Epidermal melanocyte (primary cell): ENCODE measurements at regions not wholly inside any gene's neighbourhood (a gene's known extent, or its start where the extent isn't known, plus 50 kb on each side); places are given as distances from the start of the nearest gene placed in this dataset.
"Not testable (repeated sequence)": the region's sequence is repeated elsewhere in the genome, so short reads cannot be mapped to it uniquely, and the experiment has no call there.

Source experiments
- DNase-seq: peaks from one replicate; pipeline ENCODE4 v3.0.0; 2011; ENCODE audit warnings: low spot score; ENCODE audit not compliant: insufficient read length

DNA sequence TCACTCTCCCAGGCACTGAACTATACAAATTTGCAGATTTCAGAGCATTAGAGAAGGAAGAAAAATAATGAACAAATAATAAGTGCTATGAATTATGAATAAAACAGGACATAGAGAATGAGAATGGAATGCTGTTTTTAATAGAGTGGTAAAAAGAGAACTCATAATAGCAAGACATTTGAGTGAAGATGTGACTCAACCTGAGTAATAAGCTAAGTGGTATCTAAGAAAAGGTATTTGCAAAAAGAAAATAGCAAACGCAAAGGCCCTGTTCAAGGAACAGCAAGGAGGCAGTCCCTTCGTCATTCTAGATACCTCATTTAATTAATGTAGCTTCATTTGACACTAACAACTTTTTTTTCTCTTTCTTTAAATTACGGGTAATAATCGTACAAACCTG, 1910.0 kb upstream of the TENM3 start:
- no peak for DNase-seq

DNA sequence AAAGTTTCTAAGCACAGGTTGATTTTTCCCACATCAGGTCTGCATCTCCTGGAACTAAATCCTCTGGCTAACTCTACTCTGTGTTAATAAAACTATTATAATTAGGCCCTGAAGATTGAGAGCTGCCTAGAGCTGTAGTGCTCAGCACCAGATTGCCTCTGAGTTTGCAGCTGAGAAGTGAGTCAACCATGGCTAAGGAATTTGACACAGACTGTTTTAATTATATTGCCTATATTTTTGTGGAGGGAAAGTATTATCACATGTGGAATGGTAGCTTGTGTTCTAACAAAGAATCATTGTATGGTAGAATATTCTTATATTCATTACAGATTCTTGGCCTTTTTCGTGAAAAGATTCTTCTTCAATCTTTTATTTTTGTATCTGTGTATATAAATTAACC, 1907.6 kb upstream of the TENM3 start:
- no peak for DNase-seq

DNA sequence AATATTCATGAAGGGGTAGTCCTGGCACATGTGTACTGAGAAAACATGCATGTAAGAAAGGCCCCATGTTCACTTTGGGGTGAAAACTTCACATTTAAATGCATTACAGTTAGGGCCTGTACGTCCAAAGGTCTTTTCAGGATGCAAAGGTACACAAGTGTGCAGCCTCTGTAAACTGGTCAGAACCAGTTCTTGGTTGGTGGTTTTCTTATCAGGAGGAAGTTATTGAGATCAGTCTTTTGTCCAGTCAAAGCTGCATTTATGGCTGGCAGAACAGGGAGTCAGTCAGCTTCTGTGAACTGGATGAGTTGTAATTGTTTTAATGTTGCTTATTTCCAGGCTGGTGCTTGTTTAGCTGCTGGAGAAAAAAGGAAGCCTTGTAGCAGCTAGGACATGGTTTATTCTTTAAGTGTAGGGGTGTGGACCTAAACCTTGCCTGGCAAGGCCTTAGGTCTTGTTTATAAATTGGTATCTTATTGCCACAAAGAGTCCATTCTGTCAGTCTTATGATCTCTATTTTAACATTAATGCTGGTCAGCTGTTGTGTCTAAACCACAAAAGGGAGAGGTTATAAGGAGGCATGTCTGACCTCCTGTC, 1906.6 kb upstream of the TENM3 start:
- DNase-seq = no peak

DNA sequence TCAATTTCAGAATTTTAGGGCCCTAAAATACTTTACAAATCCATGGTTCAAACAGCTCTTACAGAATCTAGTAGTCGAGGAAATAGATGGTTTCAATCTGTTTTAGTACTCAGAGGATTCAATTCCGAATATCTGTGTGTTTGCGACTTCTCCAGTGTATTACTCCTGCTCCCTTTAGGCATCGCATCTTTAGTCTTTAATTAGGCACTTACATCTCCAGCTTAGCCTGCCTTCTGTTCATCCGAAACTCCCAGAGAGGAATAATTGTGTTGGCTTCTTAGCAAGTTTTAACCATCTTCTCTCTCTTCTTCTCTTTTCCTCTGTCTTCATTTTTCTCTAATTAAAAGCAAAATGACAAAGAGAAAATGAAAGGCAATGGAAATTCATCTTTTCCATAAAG, 1901.3 kb upstream of the TENM3 start:
- DNase-seq = no peak

DNA sequence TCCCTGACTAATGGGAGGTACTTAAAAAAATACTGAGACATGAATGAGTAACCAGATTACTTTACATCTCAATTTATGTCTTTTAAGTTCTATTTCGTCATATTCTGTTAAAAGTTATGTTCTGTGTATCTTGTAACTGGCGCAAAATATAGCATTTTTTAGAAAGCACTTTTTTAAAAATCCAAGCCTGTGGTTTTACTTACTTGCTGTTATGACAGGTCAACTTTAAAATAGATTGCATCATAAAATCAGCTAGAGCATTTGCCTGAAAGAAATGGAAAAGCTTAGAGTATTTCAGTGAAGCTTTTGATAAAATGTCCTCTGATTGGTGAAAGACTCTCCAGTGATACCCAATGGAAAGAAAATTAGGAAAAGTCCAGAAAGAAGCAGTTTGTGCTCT, 1892.3 kb upstream of the TENM3 start:
- DNase-seq = no peak

DNA sequence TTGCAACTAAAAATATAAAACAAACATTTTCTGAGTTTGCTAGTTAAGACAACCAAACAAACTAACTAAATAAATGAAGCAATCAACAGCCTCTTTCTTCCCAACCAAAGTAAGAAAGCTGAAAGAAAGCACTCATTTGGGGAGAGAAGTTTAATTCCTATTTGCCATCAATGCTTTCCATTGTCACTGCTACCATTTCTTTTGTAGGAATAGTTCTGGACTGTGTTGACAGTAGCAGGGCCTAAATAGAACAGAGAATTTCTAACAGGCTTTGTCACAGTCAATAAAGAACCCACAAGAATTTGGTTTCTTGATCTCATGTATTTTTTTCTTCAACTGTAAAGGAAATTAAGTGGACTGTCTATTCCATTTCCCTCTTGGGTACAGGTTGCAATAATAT, 1886.4 kb upstream of the TENM3 start:
- DNase-seq = no peak

DNA sequence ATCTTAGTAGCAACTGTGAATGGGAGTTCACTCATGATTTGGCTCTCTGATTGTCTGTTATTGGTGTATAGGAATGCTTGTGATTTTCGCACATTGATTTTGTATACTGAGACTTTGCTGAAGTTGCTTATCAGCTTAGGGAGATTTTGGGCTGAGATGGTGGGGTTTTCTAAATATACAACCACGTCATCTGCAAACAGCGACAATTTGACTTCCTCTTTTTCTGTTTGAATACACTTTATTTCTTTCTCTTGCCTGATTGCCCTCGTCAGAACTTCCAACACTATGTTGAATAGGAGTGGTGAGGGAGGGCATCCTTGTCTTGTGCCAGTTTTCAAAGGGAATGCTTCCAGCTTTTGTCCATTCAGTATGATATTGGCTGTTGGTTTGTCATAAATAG, 1883.1 kb upstream of the TENM3 start:
- not testable (repeated sequence) for DNase-seq

DNA sequence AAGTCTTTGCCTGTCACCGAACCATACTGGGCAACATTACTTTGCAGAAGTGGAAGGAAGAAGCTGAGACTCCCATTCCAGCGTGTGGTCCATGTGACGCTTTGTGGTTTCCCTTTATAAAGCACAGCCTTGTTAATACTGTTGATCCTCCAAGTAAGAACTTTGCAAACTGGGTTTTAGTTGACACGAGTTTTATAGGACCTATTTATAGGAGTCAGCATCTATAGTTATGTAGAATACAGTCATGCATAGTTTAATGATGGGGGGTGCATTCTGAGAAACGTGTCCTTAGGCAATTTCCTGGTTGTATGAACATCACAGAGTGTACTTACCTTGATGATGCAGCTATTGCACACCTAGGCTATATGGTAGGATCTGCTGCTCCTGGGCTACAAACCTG, 1879.4 kb upstream of the TENM3 start:
- peak; percentile 18 for DNase-seq

DNA sequence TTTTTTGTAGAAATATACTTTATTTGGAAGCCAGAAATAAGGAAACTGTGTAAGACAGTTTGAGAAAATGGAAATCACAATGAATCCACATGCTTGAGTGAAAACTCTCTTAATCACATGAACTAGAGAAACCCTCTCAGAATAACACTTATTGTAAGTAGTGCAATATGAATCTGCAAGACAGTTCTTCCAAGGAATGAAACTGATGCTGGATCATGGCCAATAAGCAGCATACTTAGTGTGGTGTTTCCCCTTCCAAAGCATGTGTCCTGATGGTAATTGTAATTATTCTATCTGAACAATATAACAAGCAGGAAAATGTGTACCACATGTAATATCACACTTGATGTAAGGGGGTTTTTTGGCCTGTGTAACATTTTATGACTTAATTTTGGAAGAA, 1870.5 kb upstream of the TENM3 start:
- DNase-seq = peak; percentile 30

DNA sequence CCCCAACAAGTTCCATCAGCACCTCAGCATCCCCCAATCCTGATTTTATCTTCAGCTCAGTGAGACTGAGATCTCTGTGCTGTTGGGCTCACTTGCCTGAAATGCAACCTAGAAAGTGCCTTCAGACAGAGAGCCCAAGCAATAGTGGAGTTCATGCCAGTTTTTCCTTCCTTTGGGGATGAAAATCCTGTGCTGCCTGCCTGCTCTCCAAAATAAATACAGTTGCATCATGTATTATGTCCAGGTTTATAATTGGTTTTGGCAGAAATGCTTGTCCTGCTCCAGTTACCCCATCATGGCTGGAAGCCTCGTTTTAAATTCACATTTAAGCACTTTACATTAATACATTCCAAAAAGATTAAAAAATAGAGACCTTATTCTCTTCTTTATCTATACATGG, 1865.5 kb upstream of the TENM3 start:
- DNase-seq = no peak

DNA sequence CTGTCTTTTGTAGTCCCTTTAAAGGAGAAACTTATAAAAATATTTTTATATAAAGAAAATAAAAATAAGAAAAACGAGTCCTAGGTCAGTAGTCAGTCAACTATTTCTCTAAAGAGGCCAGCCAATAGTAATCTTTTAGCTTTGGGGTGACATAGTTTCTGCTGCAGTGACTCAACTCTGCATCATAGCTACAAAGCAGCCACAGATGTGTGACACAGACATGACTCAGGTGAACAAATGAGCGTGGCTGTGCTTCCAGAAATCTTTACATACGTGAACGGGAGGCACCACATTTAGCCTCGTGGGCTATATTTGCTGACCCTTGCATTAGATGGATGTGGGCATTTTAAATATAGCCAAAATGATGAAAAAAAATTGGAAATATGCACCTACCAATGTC, 1862.5 kb upstream of the TENM3 start:
- DNase-seq = no peak

DNA sequence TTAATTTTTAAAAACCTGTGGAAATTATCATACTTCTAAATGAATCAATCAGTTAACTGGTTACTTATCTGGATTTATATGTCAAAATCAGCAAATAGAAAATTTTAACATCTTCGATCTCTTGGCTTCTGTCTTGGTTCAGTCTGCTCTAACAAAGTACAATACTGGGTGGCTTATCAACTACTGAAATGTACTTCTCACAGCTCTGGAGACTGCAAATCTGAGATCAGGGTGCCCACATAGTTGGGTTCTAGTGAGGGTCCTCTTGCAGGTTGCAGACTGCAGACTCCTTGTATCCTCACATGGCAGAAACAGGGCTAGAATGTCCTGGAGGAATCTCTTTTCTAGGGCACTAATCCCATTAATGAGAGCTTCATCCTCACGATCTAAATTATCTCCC, 1851.6 kb upstream of the TENM3 start:
- no peak for DNase-seq

DNA sequence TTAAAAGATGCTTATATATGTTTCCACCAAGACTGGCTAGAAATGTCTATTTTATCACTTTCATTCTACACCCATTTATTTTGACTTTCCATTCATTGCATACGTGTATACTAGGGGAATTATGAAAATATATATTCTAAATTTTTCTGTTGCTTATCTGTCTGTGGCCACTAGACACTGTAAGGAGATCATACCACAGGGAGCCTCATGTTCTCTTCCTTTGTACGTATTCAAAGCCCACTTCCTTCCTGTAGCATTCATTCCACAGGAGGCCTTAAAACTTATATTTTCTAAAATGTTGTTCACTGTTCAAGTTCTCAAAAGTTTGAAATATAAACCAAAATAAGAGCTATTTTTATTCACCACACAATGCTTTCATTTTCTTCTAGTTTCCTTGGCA, 1848.9 kb upstream of the TENM3 start:
- no peak for DNase-seq

DNA sequence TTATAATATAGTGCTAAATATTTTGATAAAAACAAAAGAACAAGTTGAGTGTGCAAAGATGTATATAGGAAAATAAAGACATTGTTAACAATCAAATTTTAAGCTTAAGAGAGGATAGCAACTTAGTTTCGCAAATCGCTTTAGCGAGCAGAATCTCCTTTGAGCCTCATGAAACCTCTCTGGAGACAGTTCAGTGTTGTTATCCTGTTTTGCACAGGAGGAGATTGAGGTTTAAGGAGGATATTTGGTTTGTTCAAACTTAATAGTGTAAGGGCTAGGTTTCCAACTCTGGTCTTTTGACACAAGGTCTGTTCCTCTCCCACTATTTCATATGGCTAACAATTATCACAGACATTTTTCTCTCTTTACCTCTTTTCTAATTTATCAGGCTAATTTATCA, 1848.5 kb upstream of the TENM3 start:
- no peak for DNase-seq

DNA sequence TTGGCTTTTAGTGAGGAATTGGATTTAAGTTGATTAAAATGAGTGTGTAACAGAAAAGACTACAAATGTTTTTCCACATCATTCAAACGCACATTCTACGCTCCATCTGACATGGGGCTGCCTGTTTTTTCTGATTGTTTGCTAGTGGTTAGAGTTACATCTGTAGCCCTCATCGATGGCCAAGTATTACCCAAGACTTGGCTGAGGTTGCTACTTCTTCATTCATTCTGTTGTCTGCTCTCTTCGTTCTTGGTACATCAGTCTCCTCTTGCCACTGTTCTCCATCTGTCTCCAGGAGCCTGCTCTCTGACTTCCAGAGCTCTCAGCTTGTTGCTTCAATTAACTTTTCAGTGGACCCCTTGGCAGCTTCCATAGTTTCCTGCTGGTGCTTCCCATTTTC, 1844.6 kb upstream of the TENM3 start:
- no peak for DNase-seq

DNA sequence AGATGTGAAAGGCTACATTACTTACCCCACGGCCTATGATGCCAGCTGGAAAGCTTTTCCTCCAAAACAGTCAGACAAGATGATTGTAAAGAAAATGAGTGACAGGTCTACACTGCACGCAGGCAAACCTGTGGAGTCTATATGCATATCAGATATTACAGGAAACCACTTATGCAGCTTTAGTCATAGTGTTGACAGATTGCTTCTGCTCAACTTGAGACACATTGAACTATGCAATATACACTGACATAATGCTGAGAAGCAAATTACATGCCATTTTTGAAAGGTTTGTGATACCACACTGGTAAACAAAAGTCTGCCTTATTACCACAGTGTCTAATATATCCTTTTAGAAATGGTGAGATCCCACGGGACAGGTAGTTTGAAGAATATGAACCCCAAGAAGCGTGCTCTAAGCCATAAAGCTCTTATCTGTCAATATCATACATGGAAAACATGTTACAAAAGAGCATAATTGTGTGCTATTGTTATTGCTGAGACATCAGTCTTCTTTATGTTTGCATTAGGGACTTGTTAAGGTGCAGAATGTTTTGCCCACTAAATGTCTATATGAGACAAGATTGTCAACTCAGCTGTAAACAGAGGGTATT, 1835.8 kb upstream of the TENM3 start:
- no peak for DNase-seq

DNA sequence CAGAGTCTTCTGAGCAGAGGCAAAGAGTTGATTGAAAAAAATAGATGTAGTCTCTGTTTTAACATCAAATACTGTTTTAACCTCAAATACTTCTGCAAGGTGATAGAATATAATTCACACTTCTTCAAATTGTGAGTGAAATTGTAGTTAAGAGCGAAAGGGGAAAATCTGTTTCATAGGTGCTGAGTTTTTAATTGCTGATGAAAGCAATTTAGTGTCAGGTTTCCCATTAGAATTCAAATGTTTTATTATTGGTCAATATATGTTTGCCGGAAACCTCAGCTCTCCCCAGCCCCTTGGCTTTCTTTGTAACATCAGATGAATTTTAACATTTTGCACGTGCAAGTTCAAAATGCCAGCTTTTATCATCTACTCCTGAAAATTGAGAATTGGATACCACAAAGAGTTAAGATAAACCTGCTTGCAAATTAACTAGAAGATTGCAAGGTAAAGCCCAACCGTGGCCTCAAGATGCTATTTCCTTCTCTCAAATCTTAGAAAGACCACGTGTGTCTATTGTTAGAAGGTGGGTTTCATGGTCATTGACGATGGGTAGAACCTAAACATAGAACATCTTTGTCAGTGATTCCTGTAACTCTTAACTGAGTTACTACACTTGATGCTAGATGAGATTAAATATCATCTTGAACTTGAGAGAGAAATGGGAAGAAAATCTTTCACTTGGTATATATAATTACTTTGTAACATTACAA, 1824.2 kb upstream of the TENM3 start:
- DNase-seq = no peak

DNA sequence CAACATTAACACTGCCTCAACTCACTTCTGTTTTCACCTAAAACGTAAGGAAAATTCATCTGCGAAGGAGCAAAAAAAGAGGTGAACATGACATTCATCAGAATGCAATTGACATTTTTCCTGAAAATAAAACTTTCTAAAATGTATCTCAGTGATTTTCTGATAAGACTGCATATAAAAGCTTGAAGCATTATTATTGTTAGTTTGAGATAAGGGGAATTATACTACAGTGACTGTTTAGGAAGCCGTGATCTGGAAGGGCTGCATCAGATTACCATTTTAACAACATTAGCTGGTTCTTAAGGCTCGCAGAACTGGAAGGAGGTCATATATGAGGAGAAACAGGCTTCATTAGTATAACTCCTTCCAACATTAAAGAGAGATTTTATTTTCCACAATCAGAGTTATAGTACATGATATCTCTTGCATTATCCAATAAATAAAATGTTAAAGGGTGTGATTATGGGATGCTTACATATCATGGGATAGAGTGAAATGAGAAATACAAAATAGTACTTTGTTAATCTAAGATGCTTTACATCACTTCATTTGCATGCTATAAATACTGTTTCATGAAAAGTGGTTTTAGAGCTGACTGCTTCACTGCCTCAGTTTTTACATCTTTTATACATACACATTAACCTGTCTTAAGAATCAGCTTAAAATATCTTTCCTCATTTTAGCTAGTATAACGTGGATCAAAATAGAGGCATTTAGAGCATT, 1820.1 kb upstream of the TENM3 start:
- no peak for DNase-seq

DNA sequence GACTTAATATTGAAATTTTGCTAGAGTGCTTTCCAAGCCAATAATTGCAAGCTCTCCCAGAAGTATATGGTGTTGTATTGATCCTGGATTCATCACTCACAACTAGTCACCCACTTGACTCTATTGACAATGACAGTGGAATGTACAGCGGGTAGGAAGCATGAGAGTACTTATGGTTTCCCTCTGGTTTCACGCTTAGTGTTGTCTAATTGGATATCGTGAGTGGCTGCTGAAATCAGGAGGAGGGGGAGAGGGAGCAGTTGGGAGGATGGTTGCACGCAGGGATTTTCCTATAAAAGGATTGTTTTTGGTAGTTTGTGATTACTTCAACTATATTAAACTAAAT, 1819.5 kb upstream of the TENM3 start:
- DNase-seq = no peak

DNA sequence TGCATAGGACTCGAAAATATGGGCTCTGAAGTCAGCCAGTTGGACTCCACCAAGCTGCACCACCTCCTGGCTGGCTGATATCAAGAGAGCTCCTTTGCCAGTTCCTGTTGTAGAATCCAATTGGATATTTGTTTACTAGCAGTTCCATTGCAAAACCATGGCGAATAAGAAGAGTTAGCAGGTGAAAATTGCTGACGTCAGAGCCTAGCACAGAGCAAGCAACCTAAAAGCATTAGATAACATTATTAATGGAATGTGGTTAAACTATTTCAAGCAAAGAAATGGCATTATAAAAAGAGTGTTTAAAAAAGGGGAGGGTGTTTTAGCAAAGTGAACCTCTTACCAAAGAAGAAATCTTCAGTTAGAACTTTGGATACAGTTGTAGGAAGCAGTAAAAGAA, 1816.3 kb upstream of the TENM3 start:
- no peak for DNase-seq

DNA sequence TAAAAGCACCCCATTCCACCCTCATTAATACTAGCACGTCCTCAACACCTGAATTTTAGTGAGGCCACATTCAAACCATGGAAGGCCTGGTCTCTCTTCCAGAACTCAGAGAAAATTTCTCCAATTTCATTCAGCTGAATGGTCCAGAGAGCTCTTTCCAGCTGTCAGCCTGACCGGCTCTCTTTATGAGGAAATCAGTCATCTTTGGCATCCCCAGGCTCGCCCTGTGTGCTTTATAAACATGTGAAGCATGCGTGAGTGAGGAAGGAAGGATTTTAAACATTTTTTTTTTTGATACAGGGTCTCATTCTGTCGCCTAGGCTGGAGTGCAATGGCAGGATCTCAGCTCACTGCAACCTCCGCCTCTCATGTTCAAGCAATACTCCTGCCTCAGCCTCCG, 1812.9 kb upstream of the TENM3 start:
- no peak for DNase-seq

DNA sequence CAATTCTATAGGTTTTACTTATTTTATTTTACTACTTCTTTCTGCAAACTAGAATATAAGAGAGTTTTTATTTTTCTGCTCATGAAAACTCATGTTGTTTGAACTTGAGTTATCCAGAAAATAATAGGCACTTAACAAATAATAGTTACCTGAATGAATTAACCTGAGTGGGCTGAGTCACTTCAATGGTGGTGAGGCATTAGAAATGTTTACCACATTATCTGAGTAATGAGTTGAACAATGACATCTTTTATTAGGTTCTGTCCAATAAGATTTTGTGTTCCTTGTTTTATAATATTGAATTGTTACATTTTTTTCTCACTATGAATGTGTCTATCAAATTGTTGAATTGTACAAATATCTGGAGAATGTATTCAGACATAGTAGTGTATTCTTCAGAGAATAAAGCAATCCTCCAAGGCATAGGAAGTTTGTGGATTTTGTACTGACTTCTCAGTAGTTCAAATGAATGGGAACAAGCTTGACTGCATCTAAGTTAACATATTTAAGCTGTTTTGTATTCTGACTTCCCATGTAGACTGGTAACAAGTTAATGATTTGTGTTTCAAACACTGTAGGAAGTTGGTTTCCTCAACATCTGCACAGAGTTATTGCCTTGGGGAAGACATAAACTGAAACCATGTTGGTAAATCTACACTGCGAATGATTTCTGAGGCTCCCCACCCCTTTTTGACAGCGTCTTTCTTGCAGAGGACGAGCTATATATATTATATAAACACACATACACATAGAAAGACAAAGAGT, 1808.9 kb upstream of the TENM3 start:
- DNase-seq = no peak
